Stimulated activated CD8-positive, alpha-beta memory T cell treated with anti-CD3 and anti-CD28 coated beads, Interleukin-15, amount 100 ng/mL, for 4 hours (primary cell): ENCODE measurements at regions not wholly inside any gene's neighbourhood (a gene's known extent, or its start where the extent isn't known, plus 50 kb on each side); places are given as distances from the start of the nearest gene placed in this dataset.

Experiments used
- DNase-seq, 2 donors: peaks; one replicate each; pipeline ENCODE4 v3.0.0-alpha.2; 2020; ENCODE audit warnings: low read depth in 2 of 2

- no peak for DNase-seq
Measured at GRCh38 chr20:40161391-40161790, 527.6 kb downstream of the MAFB start.

GRCh38 chr20:40160097-40160550 lies 528.9 kb downstream of the MAFB start:
- no peak for DNase-seq

GRCh38 chr20:40159276-40159675 lies 529.8 kb downstream of the MAFB start:
- no peak for DNase-seq

- no peak for DNase-seq
Measured at GRCh38 chr20:40156600-40157317, 532.3 kb downstream of the MAFB start.

- no peak for DNase-seq
Measured at GRCh38 chr20:40154514-40154913, 534.5 kb downstream of the MAFB start.

- DNase-seq = no peak
Measured at GRCh38 chr20:40148886-40149285, 540.1 kb downstream of the MAFB start.

- DNase-seq = no peak
Measured at GRCh38 chr20:40146071-40146470, 543.0 kb downstream of the MAFB start.

GRCh38 chr20:40144581-40144980 lies 544.5 kb downstream of the MAFB start:
- no peak for DNase-seq

GRCh38 chr20:40134176-40134575 lies 554.9 kb downstream of the MAFB start:
- no peak for DNase-seq

- DNase-seq = no peak
Measured at GRCh38 chr20:40120827-40121226, 568.2 kb downstream of the MAFB start.

GRCh38 chr20:40111282-40111681 lies 577.8 kb downstream of the MAFB start:
- no peak for DNase-seq

- DNase-seq = no peak
Measured at GRCh38 chr20:40110311-40110831, 578.7 kb downstream of the MAFB start.

GRCh38 chr20:40109136-40109535 lies 579.9 kb downstream of the MAFB start:
- DNase-seq = no peak

- no peak for DNase-seq
Measured at GRCh38 chr20:40108321-40108720, 580.7 kb downstream of the MAFB start.

- no peak for DNase-seq
Measured at GRCh38 chr20:40104959-40105358, 584.1 kb downstream of the MAFB start.

GRCh38 chr20:40103420-40103819 lies 585.6 kb downstream of the MAFB start:
- no peak for DNase-seq

GRCh38 chr20:40101560-40101959 lies 587.5 kb downstream of the MAFB start:
- DNase-seq = no peak

- DNase-seq = no peak
Measured at GRCh38 chr20:40100261-40100660, 588.8 kb downstream of the MAFB start.

- no peak for DNase-seq
Measured at GRCh38 chr20:40090236-40090635, 598.8 kb downstream of the MAFB start.

- DNase-seq = no peak
Measured at GRCh38 chr20:40087496-40087895, 601.5 kb downstream of the MAFB start.

GRCh38 chr20:40085513-40085912 lies 603.5 kb downstream of the MAFB start:
- no peak for DNase-seq

- no peak for DNase-seq
Measured at GRCh38 chr20:40082436-40082835, 606.6 kb downstream of the MAFB start.

GRCh38 chr20:40081653-40082052 lies 607.4 kb downstream of the MAFB start:
- no peak for DNase-seq
